HCT116 (cell line): ENCODE measurements at regions not wholly inside any gene's neighbourhood (a gene's known extent, or its start where the extent isn't known, plus 50 kb on each side); places are given as distances from the start of the nearest gene placed in this dataset.

Source experiments
- ATAC-seq: fragments of 200-7000 bp; cut with Tn5 transposase; 2 replicates; pipeline ENCODE4 v1.9.1; 2020; ENCODE audit warnings: mild to moderate bottlenecking, moderate library complexity
- BruUV-seq: library from RNA; stranded (reverse); fragments of 400-500 nt; replicated peaks from 2 replicates; lab custom pipeline; 2021; lab: Mats Ljungman, UMichigan
- CTCF ChIA-PET: fragments of 300-600 bp; sonication (Branson Sonifier 250); formaldehyde crosslinking; loops from one replicate; lab custom pipeline; 2021; ENCODE audit warnings: antibody characterized with exemption; lab: Charles Lee
- POLR2A ChIA-PET: fragments of 300-600, 350-600 bp; sonication (Branson Sonifier 250); formaldehyde crosslinking; loops from one replicate; lab custom pipeline; 2021; ENCODE audit warnings: antibody characterized with exemption; lab: Charles Lee
- RAD21 ChIA-PET, 2 experiments: fragments of 300-600 bp; sonication (Branson Sonifier 250); formaldehyde crosslinking; loops; one replicate each; lab custom pipeline; 2023; ENCODE audit warnings: low total read pairs in 2 of 2; ENCODE audit not compliant: uncharacterized antibody in 2 of 2, unreplicated experiment in 2 of 2, low non-redundant PET in 1 of 2; lab: Charles Lee
- DNase-seq: peaks from one replicate; pipeline ENCODE4 v3.0.0-alpha.2; 2010; ENCODE audit warnings: low read depth, low spot score
- H2AFZ ChIP-seq: fragments of 200-600 bp; shearing (Covaris generic), sonication (generic); 2 replicates; pipeline ENCODE4 v1.6.1; 2017; ENCODE audit warnings: low read depth, mixed run types, mixed read lengths, antibody characterized with exemption, low read length; ENCODE audit not compliant: poor library complexity, severe bottlenecking
- H3K27ac ChIP-seq: 2 replicates; pipeline ENCODE4 v1.5.1; 2012; ENCODE audit warnings: low read depth, low read length
- H3K27me3 ChIP-seq: fragments of 200-600 bp; sonication (generic); 2 replicates; pipeline ENCODE4 v1.6.1; 2016; ENCODE audit warnings: mixed run types, low read length, mixed read lengths; ENCODE audit not compliant: insufficient read depth
- H3K36me3 ChIP-seq, 2 experiments: fragments of 200-500 bp in 1 of 2; fragments of 200-600 bp in 1 of 2; sonication (Bioruptor generic) in 1 of 2; sonication (generic) in 1 of 2; 2 replicates each; pipeline versions ENCODE4 v1.5.1 to v1.6.1; 2014 to 2016; ENCODE audit warnings: low read length in 2 of 2, inconsistent platforms in 1 of 2, mixed read lengths in 1 of 2, mixed run types in 1 of 2; ENCODE audit not compliant: insufficient read depth in 2 of 2, control insufficient read depth in 1 of 2
- H3K4me1 ChIP-seq, 2 experiments: fragments of 200-600 bp in 1 of 2; sonication (generic) in 1 of 2; 2 replicates each; pipeline versions ENCODE4 v1.5.1 to v1.6.1; 2012 to 2017; ENCODE audit warnings: low read length in 2 of 2, inconsistent platforms in 1 of 2, mild to moderate bottlenecking in 1 of 2, mixed read lengths in 1 of 2, mixed run types in 1 of 2, moderate library complexity in 1 of 2; ENCODE audit not compliant: insufficient read depth in 2 of 2, control insufficient read depth in 1 of 2
- H3K4me2 ChIP-seq: fragments of 200-600 bp; sonication (generic); 2 replicates; pipeline ENCODE4 v1.6.1; 2017; ENCODE audit warnings: mixed run types, low read length, mixed read lengths
- H3K4me3 ChIP-seq, 2 experiments: fragments of 200-600 bp in 1 of 2; sonication (generic) in 1 of 2; replicated peaks in 1 of 2; 2 replicates each; pipeline ENCODE4 v1.5.1; 2011 to 2016; ENCODE audit warnings: low read length in 2 of 2, control low read depth in 1 of 2, low read depth in 1 of 2, mild to moderate bottlenecking in 1 of 2, mixed read lengths in 1 of 2, mixed run types in 1 of 2
- H3K79me2 ChIP-seq: fragments of 200-600 bp; sonication (generic); 2 replicates; pipeline ENCODE4 v1.6.1; 2017; ENCODE audit warnings: mild to moderate bottlenecking, mixed run types, low read length, moderate library complexity, mixed read lengths; ENCODE audit not compliant: insufficient read depth
- H3K9ac ChIP-seq: fragments of 200-600 bp; sonication (generic); 2 replicates; pipeline ENCODE4 v1.6.1; 2016; ENCODE audit warnings: low read length, mixed read lengths
- H3K9me2 ChIP-seq: fragments of 200-600 bp; sonication (generic), shearing (Covaris generic); 2 replicates; pipeline ENCODE4 v1.6.1; 2017; ENCODE audit warnings: mixed run types, mild to moderate bottlenecking, moderate library complexity; ENCODE audit not compliant: insufficient read depth
- H3K9me3 ChIP-seq, 2 experiments: fragments of 200-500 bp in 1 of 2; fragments of 200-600 bp in 1 of 2; sonication (Bioruptor generic) in 1 of 2; sonication (generic) in 1 of 2; 2 replicates each; pipeline ENCODE4 v1.6.1; 2014 to 2017; ENCODE audit warnings: low read length in 2 of 2, mixed read lengths in 2 of 2, inconsistent platforms in 1 of 2, low read depth in 1 of 2, mild to moderate bottlenecking in 1 of 2, mixed run types in 1 of 2, moderate library complexity in 1 of 2; ENCODE audit not compliant: control insufficient read depth in 1 of 2, insufficient read depth in 1 of 2
- H4K20me1 ChIP-seq: fragments of 200-600 bp; sonication (generic), shearing (Covaris generic); 2 replicates; pipeline ENCODE4 v1.6.1; 2017; ENCODE audit warnings: mixed run types, mild to moderate bottlenecking, moderate library complexity; ENCODE audit not compliant: insufficient read depth
- CEBPB ChIP-seq: IDR thresholded peaks from 2 replicates; pipeline ENCODE4 v1.6.1; 2012; ENCODE audit warnings: low read depth
- ELF1 ChIP-seq: IDR thresholded peaks from 2 replicates; pipeline ENCODE4 v1.6.1; 2012; ENCODE audit warnings: low read depth, borderline replicate concordance
- EZH2 ChIP-seq: fragments of 200-600 bp; sonication (generic); IDR thresholded peaks from 2 replicates; pipeline ENCODE4 v1.6.1; 2017; ENCODE audit warnings: antibody characterized with exemption, mixed run types
- FOSL1 ChIP-seq: IDR thresholded peaks from 2 replicates; pipeline ENCODE4 v1.6.1; 2012; ENCODE audit warnings: low read depth
- MAX ChIP-seq: IDR thresholded peaks from 2 replicates; pipeline ENCODE4 v1.6.1; 2012
- POLR2A ChIP-seq: IDR thresholded peaks from 2 replicates; pipeline ENCODE4 v1.7.0; 2011; ENCODE audit warnings: borderline replicate concordance; ENCODE audit not compliant: insufficient read depth, insufficient read length; ENCODE audit errors: extremely low read depth
- RAD21 ChIP-seq: IDR thresholded peaks from 2 replicates; pipeline ENCODE4 v1.6.1; 2012; ENCODE audit warnings: low read depth, mild to moderate bottlenecking
- SIN3A ChIP-seq: IDR thresholded peaks from 2 replicates; pipeline ENCODE4 v1.6.1; 2012; ENCODE audit warnings: low read depth
- SP1 ChIP-seq: IDR thresholded peaks from 2 replicates; pipeline ENCODE4 v1.6.1; 2012; ENCODE audit warnings: low read depth
- SRF ChIP-seq: IDR thresholded peaks from 2 replicates; pipeline ENCODE4 v1.6.1; 2012; ENCODE audit warnings: low read depth
- ZFX ChIP-seq: fragments of 450-650 bp; IDR thresholded peaks from 2 replicates; pipeline ENCODE4 v1.6.1; 2017
- intact Hi-C: fragments of 100-400 bp; cut with micrococcal nuclease; formaldehyde crosslinking; loops from 2 replicates; pipeline ENCODE4 v1.10.0; 2022
- TF ChIP-seq, protein P1 (sequence below): IDR thresholded peaks from 2 replicates; pipeline ENCODE4 v1.6.1; 2012; ENCODE audit warnings: low read depth

DNA sequence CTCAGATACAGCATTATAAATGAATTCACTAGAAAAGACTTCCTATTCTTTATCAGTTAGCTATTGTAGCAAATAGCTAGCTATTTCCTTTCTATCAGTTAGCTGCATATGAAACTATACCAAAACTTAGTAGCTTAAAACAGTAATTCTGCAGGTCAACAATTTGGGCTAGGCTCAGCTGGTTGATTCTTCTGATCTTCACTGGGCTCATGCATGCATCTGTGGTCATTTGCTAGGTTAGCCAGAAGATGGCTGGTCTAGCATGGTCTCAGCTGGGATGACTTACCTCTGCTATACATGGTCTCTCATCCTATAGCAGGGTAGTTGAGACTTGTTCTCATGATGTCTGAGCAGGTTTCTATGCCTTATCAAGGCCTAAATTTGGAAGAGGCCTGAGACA lies 147.4 kb downstream of the CENPC start:
- Histone ChIP-seq H4K20me1 (no peaks in the 10 kb centered on the region), H2AFZ (no peak overlapping the region), H3K9me2 (no peaks in the 10 kb centered on the region), H3K4me1 (no peaks in the 10 kb centered on the region), H3K79me2 (no peaks in the 10 kb centered on the region), H3K27me3 (0 out of 2 replicates have a peak, but pooled peaks cover 3% of the 10 kb centered on the region), H3K9me3 (no peaks in the 10 kb centered on the region), H3K4me3 (no peak overlapping the region), H3K4me2 (no peak overlapping the region), H3K36me3 (no peaks in the 10 kb centered on the region), H3K9ac (no peak overlapping the region), H3K27ac (no peak overlapping the region)
- intact Hi-C loops, result no loop called here
- DNase-seq (no peak), ATAC-seq (no peak)
- ChIA-PET CTCF (no interaction called here), POLR2A (no interaction called here), RAD21 (no interaction called here)
- TF ChIP-seq, protein P1, sequence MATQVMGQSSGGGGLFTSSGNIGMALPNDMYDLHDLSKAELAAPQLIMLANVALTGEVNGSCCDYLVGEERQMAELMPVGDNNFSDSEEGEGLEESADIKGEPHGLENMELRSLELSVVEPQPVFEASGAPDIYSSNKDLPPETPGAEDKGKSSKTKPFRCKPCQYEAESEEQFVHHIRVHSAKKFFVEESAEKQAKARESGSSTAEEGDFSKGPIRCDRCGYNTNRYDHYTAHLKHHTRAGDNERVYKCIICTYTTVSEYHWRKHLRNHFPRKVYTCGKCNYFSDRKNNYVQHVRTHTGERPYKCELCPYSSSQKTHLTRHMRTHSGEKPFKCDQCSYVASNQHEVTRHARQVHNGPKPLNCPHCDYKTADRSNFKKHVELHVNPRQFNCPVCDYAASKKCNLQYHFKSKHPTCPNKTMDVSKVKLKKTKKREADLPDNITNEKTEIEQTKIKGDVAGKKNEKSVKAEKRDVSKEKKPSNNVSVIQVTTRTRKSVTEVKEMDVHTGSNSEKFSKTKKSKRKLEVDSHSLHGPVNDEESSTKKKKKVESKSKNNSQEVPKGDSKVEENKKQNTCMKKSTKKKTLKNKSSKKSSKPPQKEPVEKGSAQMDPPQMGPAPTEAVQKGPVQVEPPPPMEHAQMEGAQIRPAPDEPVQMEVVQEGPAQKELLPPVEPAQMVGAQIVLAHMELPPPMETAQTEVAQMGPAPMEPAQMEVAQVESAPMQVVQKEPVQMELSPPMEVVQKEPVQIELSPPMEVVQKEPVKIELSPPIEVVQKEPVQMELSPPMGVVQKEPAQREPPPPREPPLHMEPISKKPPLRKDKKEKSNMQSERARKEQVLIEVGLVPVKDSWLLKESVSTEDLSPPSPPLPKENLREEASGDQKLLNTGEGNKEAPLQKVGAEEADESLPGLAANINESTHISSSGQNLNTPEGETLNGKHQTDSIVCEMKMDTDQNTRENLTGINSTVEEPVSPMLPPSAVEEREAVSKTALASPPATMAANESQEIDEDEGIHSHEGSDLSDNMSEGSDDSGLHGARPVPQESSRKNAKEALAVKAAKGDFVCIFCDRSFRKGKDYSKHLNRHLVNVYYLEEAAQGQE, result no peak
- BruUV-seq, result no TSS peak

DNA sequence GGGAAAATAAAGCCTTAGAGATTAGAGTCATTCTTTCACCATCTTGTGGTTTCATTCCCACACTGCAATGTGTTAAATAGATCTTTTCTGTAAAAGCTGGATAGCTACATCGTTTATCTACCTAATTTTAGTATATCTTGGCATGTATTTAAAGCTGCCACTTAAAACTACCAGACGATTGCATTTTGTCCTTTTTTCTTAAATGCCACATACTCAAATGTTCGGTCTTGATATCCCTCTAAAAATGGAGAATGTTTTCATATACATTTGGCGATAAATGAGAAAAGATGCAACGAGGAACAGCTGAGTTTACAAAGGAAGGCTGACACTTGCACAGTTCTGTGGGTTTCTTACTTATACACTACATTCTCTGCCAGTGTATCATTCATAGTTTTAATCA lies 148.3 kb downstream of the CENPC start:
- Histone ChIP-seq H3K4me1 (no peaks in the 10 kb centered on the region), H3K27ac (no peak overlapping the region), H3K9me2 (no peaks in the 10 kb centered on the region), H3K79me2 (no peaks in the 10 kb centered on the region), H3K9me3 (no peaks in the 10 kb centered on the region), H3K4me2 (no peak overlapping the region), H3K9ac (no peak overlapping the region), H4K20me1 (no peaks in the 10 kb centered on the region), H3K4me3 (no peak overlapping the region), H3K27me3 (0 out of 2 replicates have a peak, but pooled peaks cover 3% of the 10 kb centered on the region), H2AFZ (no peak overlapping the region), H3K36me3 (no peaks in the 10 kb centered on the region)
- intact Hi-C loops, result no loop called here
- ATAC-seq (no peak), DNase-seq (no peak)
- ChIA-PET POLR2A (no interaction called here), RAD21 (no interaction called here), CTCF (no interaction called here)
- no TSS peak for BruUV-seq
- TF ChIP-seq SIN3A (no peak), EZH2 (no peak), MAX (no peak), POLR2A (no peak), ZFX (no peak), ELF1 (no peak), RAD21 (no peak), FOSL1 (no peak), SP1 (no peak), SRF (no peak), CEBPB (no peak)
